Ectodermal cell (in vitro differentiated cells): ENCODE measurements at regions not wholly inside any gene's neighbourhood (a gene's known extent, or its start where the extent isn't known, plus 50 kb on each side); places are given as distances from the start of the nearest gene placed in this dataset.

Experiments
- H3K27ac ChIP-seq: 2 replicates; pipeline ENCODE4 v1.7.0; 2013; ENCODE audit warnings: mild to moderate bottlenecking, low read depth, low read length; ENCODE audit not compliant: insufficient read depth, poor library complexity, severe bottlenecking
- H3K27me3 ChIP-seq: 2 replicates; pipeline ENCODE4 v1.7.0; 2013; ENCODE audit warnings: mild to moderate bottlenecking, low read length; ENCODE audit not compliant: insufficient read depth, control insufficient read depth, poor library complexity, severe bottlenecking
- H3K36me3 ChIP-seq: one replicate; pipeline ENCODE4 v1.7.0; 2013; ENCODE audit warnings: low read length; ENCODE audit not compliant: control insufficient read depth, insufficient read depth
- H3K4me1 ChIP-seq: one replicate; pipeline ENCODE4 v1.7.0; 2013; ENCODE audit warnings: low read length; ENCODE audit not compliant: control insufficient read depth, insufficient read depth
- H3K4me3 ChIP-seq: 2 replicates; pipeline ENCODE4 v1.7.0; 2013; ENCODE audit warnings: low read depth, low read length, control low read depth; ENCODE audit not compliant: insufficient read depth
- H3K9me3 ChIP-seq: 2 replicates; pipeline ENCODE4 v1.7.0; 2013; ENCODE audit warnings: mild to moderate bottlenecking, low read length, moderate library complexity; ENCODE audit not compliant: control insufficient read depth
- WGBS, 2 experiments: methylation state at CpG; one replicate each; pipeline ENCODE4 v1.1.7; 2013; ENCODE audit warnings: missing lambda C conversion rate in 2 of 2; 5-methylcytosine and 5-hydroxymethylcytosine counted together

GRCh38 chr6:146904596-146904995 is 299.6 kb upstream of the STXBP5 start:
- Histone ChIP-seq H3K27me3 (no peaks in the 10 kb centered on the region), H3K9me3 (no peaks in the 10 kb centered on the region), H3K4me1 (no peaks in the 10 kb centered on the region), H3K4me3 (no peak overlapping the region), H3K27ac (no peak overlapping the region), H3K36me3 (no peaks in the 10 kb centered on the region)
- 89 to 96% methylated on average over 4 to 6 of the region's 6 CpGs for WGBS, 2 experiments

GRCh38 chr6:146905181-146905704 is 299.0 kb upstream of the STXBP5 start:
- Histone ChIP-seq H3K27ac (no peak overlapping the region), H3K9me3 (no peaks in the 10 kb centered on the region), H3K36me3 (no peaks in the 10 kb centered on the region), H3K27me3 (no peaks in the 10 kb centered on the region), H3K4me3 (no peak overlapping the region), H3K4me1 (no peaks in the 10 kb centered on the region)

- Histone ChIP-seq H3K4me3 (no peak overlapping the region), H3K27ac (no peak overlapping the region), H3K36me3 (no peaks in the 10 kb centered on the region), H3K9me3 (no peaks in the 10 kb centered on the region), H3K27me3 (no peaks in the 10 kb centered on the region), H3K4me1 (peaks cover 6% of the 10 kb centered on the region)
- WGBS, 2 experiments, result 98 to 100% methylated on average over 4 of the region's 4 CpGs
Observed at GRCh38 chr6:146908786-146909185, 295.4 kb upstream of the STXBP5 start.

GRCh38 chr6:146909376-146909775 is 294.8 kb upstream of the STXBP5 start:
- WGBS, 2 experiments, result 90 to 100% methylated on average over 2 of the region's 2 CpGs
- peaks cover 8% of the 10 kb centered on the region for H3K4me1 ChIP-seq
- H3K27me3 ChIP-seq, result no peaks in the 10 kb centered on the region
- no peak overlapping the region for H3K4me3 ChIP-seq
- H3K9me3 ChIP-seq, result no peaks in the 10 kb centered on the region
- H3K27ac ChIP-seq, result no peak overlapping the region
- no peaks in the 10 kb centered on the region for H3K36me3 ChIP-seq

GRCh38 chr6:146909886-146910285 is 294.3 kb upstream of the STXBP5 start:
- Histone ChIP-seq H3K4me1 (peaks cover 10% of the 10 kb centered on the region), H3K27me3 (no peaks in the 10 kb centered on the region), H3K9me3 (no peaks in the 10 kb centered on the region), H3K27ac (no peak overlapping the region), H3K4me3 (no peak overlapping the region), H3K36me3 (no peaks in the 10 kb centered on the region)
- WGBS, 2 experiments, result 95 to 97% methylated on average over 2 of the region's 2 CpGs

GRCh38 chr6:146910611-146911010 is 293.6 kb upstream of the STXBP5 start:
- peaks cover 10% of the 10 kb centered on the region for H3K4me1 ChIP-seq
- H3K4me3 ChIP-seq, result no peak overlapping the region
- WGBS, 2 experiments, result 94 to 95% methylated on average over 2 of the region's 2 CpGs
- H3K9me3 ChIP-seq, result no peaks in the 10 kb centered on the region
- no peak overlapping the region for H3K27ac ChIP-seq
- no peaks in the 10 kb centered on the region for H3K36me3 ChIP-seq
- no peaks in the 10 kb centered on the region for H3K27me3 ChIP-seq

GRCh38 chr6:146911635-146912215 is 292.5 kb upstream of the STXBP5 start:
- H3K27ac ChIP-seq, result no peak overlapping the region
- H3K9me3 ChIP-seq, result no peaks in the 10 kb centered on the region
- no peaks in the 10 kb centered on the region for H3K36me3 ChIP-seq
- H3K27me3 ChIP-seq, result no peaks in the 10 kb centered on the region
- no peak overlapping the region for H3K4me3 ChIP-seq
- 94 to 95% methylated on average over 3 to 4 of the region's 4 CpGs for WGBS, 2 experiments
- peaks cover 10% of the 10 kb centered on the region for H3K4me1 ChIP-seq

GRCh38 chr6:146912730-146913685 is 291.2 kb upstream of the STXBP5 start:
- H3K4me3 ChIP-seq, result no peak overlapping the region
- WGBS, 2 experiments, result 88 to 95% methylated on average over 7 of the region's 7 CpGs
- H3K27ac ChIP-seq, result no peak overlapping the region

GRCh38 chr6:146913842-146914488 is 290.3 kb upstream of the STXBP5 start:
- peaks cover 10% of the 10 kb centered on the region for H3K4me1 ChIP-seq
- WGBS, 2 experiments, result 50 to 54% methylated on average over 15 of the region's 15 CpGs
- no peak overlapping the region for H3K4me3 ChIP-seq
- no peaks in the 10 kb centered on the region for H3K27me3 ChIP-seq
- H3K9me3 ChIP-seq, result no peaks in the 10 kb centered on the region
- H3K36me3 ChIP-seq, result no peaks in the 10 kb centered on the region
- peak overlapping the region; percentile 70 for H3K27ac ChIP-seq

More at GRCh38 chr6:146912730-146913685, 291.2 kb upstream of the STXBP5 start:
- no peaks in the 10 kb centered on the region for H3K27me3 ChIP-seq
- no peaks in the 10 kb centered on the region for H3K9me3 ChIP-seq
- H3K4me1 ChIP-seq, result peaks cover 10% of the 10 kb centered on the region
- H3K36me3 ChIP-seq, result no peaks in the 10 kb centered on the region
